HG03571 (cell line): ENCODE measurements at regions not wholly inside any gene's neighbourhood (a gene's known extent, or its start where the extent isn't known, plus 50 kb on each side); places are given as distances from the start of the nearest gene placed in this dataset.
"Not testable (repeated sequence)": the region's sequence is repeated elsewhere in the genome, so short reads cannot be mapped to it uniquely, and the experiment has no call there.

Experiments used
- ATAC-seq: cut with Tn5 transposase; IDR thresholded peaks from one replicate; pipeline ENCODE4 v1.9.1; 2021; ENCODE audit not compliant: unreplicated experiment

- no peak for ATAC-seq
Measured at GRCh38 chr1:82079607-82080006, 278.9 kb downstream of the ADGRL2 start.

GRCh38 chr1:82073659-82074058 lies 272.9 kb downstream of the ADGRL2 start:
- no peak for ATAC-seq

- ATAC-seq, result no peak
Measured at GRCh38 chr1:82073071-82073470, 272.3 kb downstream of the ADGRL2 start.

GRCh38 chr1:82065916-82066315 lies 265.2 kb downstream of the ADGRL2 start:
- ATAC-seq, result no peak

GRCh38 chr1:82064691-82065090 lies 264.0 kb downstream of the ADGRL2 start:
- no peak for ATAC-seq

GRCh38 chr1:82062206-82062605 lies 261.5 kb downstream of the ADGRL2 start:
- no peak for ATAC-seq

- ATAC-seq, result no peak
Measured at GRCh38 chr1:82059959-82060358, 259.2 kb downstream of the ADGRL2 start.

GRCh38 chr1:82057011-82057410 lies 256.3 kb downstream of the ADGRL2 start:
- ATAC-seq, result no peak

- not testable (repeated sequence) for ATAC-seq
Measured at GRCh38 chr1:82055375-82055774, 254.6 kb downstream of the ADGRL2 start.

- ATAC-seq, result no peak
Measured at GRCh38 chr1:82052563-82052962, 251.8 kb downstream of the ADGRL2 start.

- no peak for ATAC-seq
Measured at GRCh38 chr1:82048596-82048995, 247.9 kb downstream of the ADGRL2 start.

GRCh38 chr1:82045221-82045620 lies 244.5 kb downstream of the ADGRL2 start:
- ATAC-seq, result no peak

- no peak for ATAC-seq
Measured at GRCh38 chr1:82044536-82044935, 243.8 kb downstream of the ADGRL2 start.

- no peak for ATAC-seq
Measured at GRCh38 chr1:82044111-82044510, 243.4 kb downstream of the ADGRL2 start.

- ATAC-seq, result no peak
Measured at GRCh38 chr1:82042306-82043060, 241.7 kb downstream of the ADGRL2 start.
